ENCODE measurements at regions not wholly inside any gene's neighbourhood (a gene's known extent, or its start where the extent isn't known, plus 50 kb on each side); places are given as distances from the start of the nearest gene placed in this dataset.

DNA sequence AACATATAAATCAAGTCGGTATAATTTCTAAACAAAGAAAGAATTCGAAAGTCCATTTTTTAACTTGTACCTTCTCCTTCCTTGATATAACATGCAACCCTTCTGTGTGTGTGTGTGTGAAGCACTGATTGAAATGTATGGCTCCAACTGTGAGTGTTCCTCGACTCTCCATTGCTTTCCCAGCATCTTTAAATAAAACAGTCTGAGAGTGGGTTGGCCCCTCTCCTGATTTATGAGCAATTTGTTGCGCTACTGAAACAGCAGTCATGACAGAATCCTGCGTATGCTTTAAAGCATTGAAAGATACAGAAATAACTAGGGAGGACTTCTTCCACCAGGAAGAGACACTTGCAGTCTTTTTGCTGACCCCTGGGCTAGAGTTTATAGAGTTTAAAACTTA lies 340.0 kb upstream of the SATB1 start:
- 96% methylated on average over 5 of the region's 5 CpGs for WGBS
- no peaks in the 10 kb centered on the region for H3K36me3 ChIP-seq (ENCODE audit: control insufficient read depth in 2 of 2, insufficient read depth in 2 of 2, low read length in 1 of 2)
- H3K27me3 ChIP-seq (ENCODE audit: control insufficient read depth in 2 of 2, insufficient read depth in 1 of 2, low read length in 1 of 2): no peaks in the 10 kb centered on the region
- no peak overlapping the region for H3K4me3 ChIP-seq (ENCODE audit: low read length in 2 of 2)
- peaks cover 6 to 19% of the 10 kb centered on the region in 2 donors for H3K4me1 ChIP-seq (ENCODE audit: control insufficient read depth in 2 of 2, insufficient read depth in 2 of 2, low read length in 2 of 2)
- H3K27ac ChIP-seq (ENCODE audit: low read depth in 1 of 2, low read length in 1 of 2): peak overlapping the region; percentile 57 to 79
- no peaks in the 10 kb centered on the region for H3K9me3 ChIP-seq (ENCODE audit: control insufficient read depth in 2 of 2, insufficient read depth in 1 of 2, low read length in 1 of 2)
- no peak for DNase-seq (ENCODE audit: low read depth in 6 of 9, low spot score in 9 of 9)

DNA sequence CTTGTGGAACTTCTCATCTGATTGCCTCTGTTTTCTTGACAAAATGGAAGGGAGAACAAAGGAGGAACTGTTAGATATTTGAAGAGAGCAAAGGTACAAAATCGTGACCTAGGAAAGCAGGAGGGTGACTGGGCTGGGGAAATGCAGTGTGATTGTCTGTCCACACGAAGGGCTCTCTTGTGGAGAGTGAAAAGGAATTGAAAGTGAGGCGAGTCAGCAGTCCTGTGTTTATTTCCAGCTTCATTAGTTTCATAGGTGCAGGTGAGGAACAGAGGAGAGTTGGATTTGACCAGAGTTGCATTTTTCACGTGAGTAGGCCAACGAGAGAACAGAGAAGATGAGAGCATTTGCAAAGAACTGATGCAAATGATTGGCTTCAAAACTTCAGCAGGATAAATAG lies 336.4 kb upstream of the SATB1 start:
- no peak overlapping the region for H3K27ac ChIP-seq (ENCODE audit: low read depth in 1 of 2, low read length in 1 of 2)
- no peak for DNase-seq (ENCODE audit: low read depth in 6 of 9, low spot score in 9 of 9)
- WGBS: 55% methylated on average over 5 of the region's 5 CpGs
- H3K36me3 ChIP-seq (ENCODE audit: control insufficient read depth in 2 of 2, insufficient read depth in 2 of 2, low read length in 1 of 2): no peaks in the 10 kb centered on the region
- H3K4me1 ChIP-seq (ENCODE audit: control insufficient read depth in 2 of 2, insufficient read depth in 2 of 2, low read length in 2 of 2): peaks cover 16 to 29% of the 10 kb centered on the region in 2 donors
- no peak overlapping the region for H3K4me3 ChIP-seq (ENCODE audit: low read length in 2 of 2)
- no peaks in the 10 kb centered on the region for H3K9me3 ChIP-seq (ENCODE audit: control insufficient read depth in 2 of 2, insufficient read depth in 1 of 2, low read length in 1 of 2)
- H3K27me3 ChIP-seq (ENCODE audit: control insufficient read depth in 2 of 2, insufficient read depth in 1 of 2, low read length in 1 of 2): no peaks in the 10 kb centered on the region

DNA sequence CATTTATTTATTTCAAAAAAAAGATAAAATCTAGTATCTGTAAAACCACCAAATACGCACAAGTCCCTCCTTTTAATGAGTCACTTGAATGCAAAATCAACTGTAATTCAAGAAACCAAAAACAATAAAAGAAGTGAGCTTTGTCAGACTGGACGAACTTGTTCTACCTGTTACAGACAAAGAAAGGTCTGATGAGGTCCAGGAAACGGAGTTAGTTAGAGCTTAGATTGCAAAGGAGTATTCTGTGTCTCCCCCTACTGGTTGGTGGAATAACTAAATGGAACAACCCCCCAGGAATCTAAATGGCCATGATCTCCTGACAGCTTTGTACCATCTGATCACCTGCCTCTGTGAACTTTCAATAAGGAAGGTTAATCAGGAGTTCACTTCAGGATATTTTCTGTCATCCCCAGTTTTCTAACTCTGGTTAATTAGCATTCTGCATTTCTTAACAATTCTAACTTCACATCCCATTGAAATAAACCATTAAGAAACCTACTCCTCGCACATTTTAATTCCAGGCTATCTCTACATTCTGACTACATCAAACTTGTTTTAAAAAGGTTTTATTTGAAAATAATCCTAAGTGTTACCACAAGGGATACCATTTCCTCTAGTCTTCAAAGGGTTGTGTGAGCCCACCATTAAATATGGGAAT lies 333.0 kb upstream of the SATB1 start:
- Histone ChIP-seq H3K9me3 (ENCODE audit: control insufficient read depth in 2 of 2, insufficient read depth in 1 of 2, low read length in 1 of 2) (no peaks in the 10 kb centered on the region), H3K4me1 (ENCODE audit: control insufficient read depth in 2 of 2, insufficient read depth in 2 of 2, low read length in 2 of 2) (peaks cover 15 to 25% of the 10 kb centered on the region in 2 donors), H3K27ac (ENCODE audit: low read depth in 1 of 2, low read length in 1 of 2) (peak overlapping the region in 1 of 2 donors; percentile 5), H3K27me3 (ENCODE audit: control insufficient read depth in 2 of 2, insufficient read depth in 1 of 2, low read length in 1 of 2) (no peaks in the 10 kb centered on the region), H3K36me3 (ENCODE audit: control insufficient read depth in 2 of 2, insufficient read depth in 2 of 2, low read length in 1 of 2) (no peaks in the 10 kb centered on the region), H3K4me3 (ENCODE audit: low read length in 2 of 2) (no peak overlapping the region)
- peak; percentile 63 to 95 (median 87) for DNase-seq (ENCODE audit: low read depth in 6 of 9, low spot score in 9 of 9)
- 49% methylated on average over 4 of the region's 4 CpGs for WGBS

DNA sequence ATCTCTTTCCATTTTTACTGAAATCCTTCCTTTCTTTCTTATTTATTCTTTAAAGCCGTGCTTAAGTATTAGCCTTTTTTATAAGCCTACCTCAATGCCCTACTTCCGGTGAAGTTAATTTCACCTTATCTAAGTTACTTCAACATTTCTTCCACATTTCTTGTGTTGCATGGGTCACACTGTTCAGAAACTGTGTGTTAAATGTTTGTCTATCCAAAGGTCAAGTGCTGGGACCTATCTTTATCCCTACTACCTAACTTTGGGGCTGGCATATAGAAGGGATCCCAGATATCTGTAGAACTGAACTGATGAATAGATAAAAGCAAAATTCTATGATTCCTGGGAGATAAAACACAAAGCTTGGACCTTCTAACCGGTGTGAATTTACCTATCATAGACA lies 332.3 kb upstream of the SATB1 start:
- no peaks in the 10 kb centered on the region for H3K27me3 ChIP-seq (ENCODE audit: control insufficient read depth in 2 of 2, insufficient read depth in 1 of 2, low read length in 1 of 2)
- WGBS: 96% methylated on average over 3 of the region's 3 CpGs
- DNase-seq (ENCODE audit: low read depth in 6 of 9, low spot score in 9 of 9): no peak
- H3K36me3 ChIP-seq (ENCODE audit: control insufficient read depth in 2 of 2, insufficient read depth in 2 of 2, low read length in 1 of 2): no peaks in the 10 kb centered on the region
- no peak overlapping the region for H3K4me3 ChIP-seq (ENCODE audit: low read length in 2 of 2)
- H3K4me1 ChIP-seq (ENCODE audit: control insufficient read depth in 2 of 2, insufficient read depth in 2 of 2, low read length in 2 of 2): peaks cover 15 to 31% of the 10 kb centered on the region in 2 donors
- H3K27ac ChIP-seq (ENCODE audit: low read depth in 1 of 2, low read length in 1 of 2): peak overlapping the region; percentile 10 to 57
- H3K9me3 ChIP-seq (ENCODE audit: control insufficient read depth in 2 of 2, insufficient read depth in 1 of 2, low read length in 1 of 2): no peaks in the 10 kb centered on the region

DNA sequence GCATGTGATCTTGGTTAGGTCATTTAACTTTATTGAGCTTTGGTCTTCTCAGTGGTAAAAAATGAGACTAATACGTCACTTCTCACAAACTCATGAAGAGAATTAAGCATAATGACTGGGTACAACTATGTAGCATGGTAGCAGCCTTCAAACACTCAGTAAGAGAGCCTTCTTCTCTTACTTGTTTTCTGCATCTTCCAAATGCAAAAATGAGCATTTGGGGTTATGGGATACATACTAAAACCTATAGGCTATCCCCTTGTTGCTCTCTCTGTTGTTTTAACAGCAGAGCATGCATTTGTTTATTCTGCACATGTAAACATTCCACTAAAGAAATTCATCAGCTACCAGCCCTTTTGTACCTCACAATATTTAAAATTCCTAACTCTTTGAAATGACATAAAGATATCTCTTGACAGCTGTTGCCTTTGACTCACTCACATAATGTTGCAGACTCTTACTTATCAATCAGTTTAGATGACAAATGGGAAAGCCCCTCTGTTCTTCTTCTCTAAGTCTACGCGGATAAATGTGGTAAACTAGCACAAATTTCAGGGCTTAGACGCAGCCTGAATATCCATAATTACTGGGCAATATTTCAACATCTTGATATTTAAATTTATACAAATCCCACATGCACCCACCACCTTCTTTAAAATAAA lies 327.3 kb upstream of the SATB1 start:
- H3K36me3 ChIP-seq (ENCODE audit: control insufficient read depth in 2 of 2, insufficient read depth in 2 of 2, low read length in 1 of 2): no peaks in the 10 kb centered on the region
- H3K4me1 ChIP-seq (ENCODE audit: control insufficient read depth in 2 of 2, insufficient read depth in 2 of 2, low read length in 2 of 2): peaks cover 10 to 32% of the 10 kb centered on the region in 2 donors
- 89% methylated on average over 4 of the region's 4 CpGs for WGBS
- H3K4me3 ChIP-seq (ENCODE audit: low read length in 2 of 2): no peak overlapping the region
- no peak overlapping the region for H3K27ac ChIP-seq (ENCODE audit: low read depth in 1 of 2, low read length in 1 of 2)
- H3K27me3 ChIP-seq (ENCODE audit: control insufficient read depth in 2 of 2, insufficient read depth in 1 of 2, low read length in 1 of 2): no peaks in the 10 kb centered on the region
- no peak for DNase-seq (ENCODE audit: low read depth in 6 of 9, low spot score in 9 of 9)
- H3K9me3 ChIP-seq (ENCODE audit: control insufficient read depth in 2 of 2, insufficient read depth in 1 of 2, low read length in 1 of 2): no peaks in the 10 kb centered on the region

DNA sequence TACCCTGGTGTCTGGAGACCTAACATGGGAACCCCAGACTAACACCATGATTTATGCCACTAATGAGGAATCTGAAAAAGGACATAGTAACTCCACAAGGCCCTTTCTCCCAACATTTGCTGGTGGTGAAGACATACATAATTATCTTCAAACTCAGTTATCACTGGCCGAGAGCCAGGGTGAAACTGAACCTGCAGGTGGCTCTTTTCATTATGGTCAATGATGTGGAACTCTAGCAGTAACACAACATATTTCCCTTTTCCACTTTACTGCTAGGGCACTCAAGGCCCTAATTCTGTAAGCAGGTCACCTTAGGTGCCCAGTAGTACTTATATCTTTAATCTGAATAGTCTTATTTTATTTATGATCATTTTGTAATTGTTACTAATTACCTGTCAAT lies 326.4 kb upstream of the SATB1 start:
- no peaks in the 10 kb centered on the region for H3K36me3 ChIP-seq (ENCODE audit: control insufficient read depth in 2 of 2, insufficient read depth in 2 of 2, low read length in 1 of 2)
- H3K4me1 ChIP-seq (ENCODE audit: control insufficient read depth in 2 of 2, insufficient read depth in 2 of 2, low read length in 2 of 2): peaks cover 7 to 28% of the 10 kb centered on the region in 2 donors
- no peaks in the 10 kb centered on the region for H3K9me3 ChIP-seq (ENCODE audit: control insufficient read depth in 2 of 2, insufficient read depth in 1 of 2, low read length in 1 of 2)
- H3K27me3 ChIP-seq (ENCODE audit: control insufficient read depth in 2 of 2, insufficient read depth in 1 of 2, low read length in 1 of 2): no peaks in the 10 kb centered on the region
- 95% methylated on average over 1 of the region's 1 CpG for WGBS
- no peak overlapping the region for H3K4me3 ChIP-seq (ENCODE audit: low read length in 2 of 2)
- no peak for DNase-seq (ENCODE audit: low read depth in 6 of 9, low spot score in 9 of 9)
- H3K27ac ChIP-seq (ENCODE audit: low read depth in 1 of 2, low read length in 1 of 2): no peak overlapping the region

DNA sequence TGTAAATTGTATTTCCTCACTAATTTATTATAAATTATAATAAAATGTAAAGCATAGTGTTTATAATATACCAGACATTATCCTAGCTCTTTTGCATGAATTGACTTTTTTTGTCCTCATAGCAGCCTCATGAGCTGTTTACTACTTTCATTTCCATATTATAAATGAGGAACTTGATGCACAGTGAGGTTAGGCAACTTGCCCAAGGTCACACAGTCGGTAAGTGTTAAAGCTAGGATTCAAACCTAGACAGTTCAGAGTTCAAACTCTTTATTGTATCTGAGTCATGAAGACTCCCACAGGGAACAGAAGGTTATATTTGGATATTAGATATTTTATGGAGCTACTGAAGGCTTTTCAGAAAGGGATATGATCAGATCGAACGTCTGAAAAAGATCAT lies 322.2 kb upstream of the SATB1 start:
- no peak for DNase-seq (ENCODE audit: low read depth in 6 of 9, low spot score in 9 of 9)
- Histone ChIP-seq H3K27me3 (ENCODE audit: control insufficient read depth in 2 of 2, insufficient read depth in 1 of 2, low read length in 1 of 2) (no peaks in the 10 kb centered on the region), H3K27ac (ENCODE audit: low read depth in 1 of 2, low read length in 1 of 2) (no peak overlapping the region), H3K4me3 (ENCODE audit: low read length in 2 of 2) (no peak overlapping the region), H3K4me1 (ENCODE audit: control insufficient read depth in 2 of 2, insufficient read depth in 2 of 2, low read length in 2 of 2) (peaks cover 5 to 34% of the 10 kb centered on the region in 2 donors), H3K36me3 (ENCODE audit: control insufficient read depth in 2 of 2, insufficient read depth in 2 of 2, low read length in 1 of 2) (no peaks in the 10 kb centered on the region), H3K9me3 (ENCODE audit: control insufficient read depth in 2 of 2, insufficient read depth in 1 of 2, low read length in 1 of 2) (no peaks in the 10 kb centered on the region)
- 93% methylated on average over 3 of the region's 3 CpGs for WGBS

DNA sequence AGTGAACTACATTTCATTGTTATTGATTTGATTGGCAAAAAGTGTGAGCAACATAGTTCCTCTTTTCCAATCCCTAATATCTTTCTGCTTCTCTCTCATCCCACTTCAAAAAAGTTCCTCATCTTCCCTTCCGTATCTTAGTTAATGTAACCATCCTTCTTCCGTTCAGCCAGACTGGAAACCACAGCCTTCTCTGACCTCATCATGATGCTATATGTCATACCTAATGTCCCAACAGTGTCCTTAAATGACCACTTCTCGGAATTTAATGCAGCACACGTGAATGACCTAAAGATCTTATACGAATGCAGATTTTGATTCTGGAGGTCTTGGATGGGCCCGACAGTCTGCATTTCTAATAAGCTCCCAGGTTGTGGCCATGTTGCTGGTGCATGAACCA lies 320.3 kb upstream of the SATB1 start:
- H3K27ac ChIP-seq (ENCODE audit: low read depth in 1 of 2, low read length in 1 of 2): no peak overlapping the region
- WGBS: 66% methylated on average over 6 of the region's 6 CpGs
- no peak overlapping the region for H3K4me3 ChIP-seq (ENCODE audit: low read length in 2 of 2)

DNA sequence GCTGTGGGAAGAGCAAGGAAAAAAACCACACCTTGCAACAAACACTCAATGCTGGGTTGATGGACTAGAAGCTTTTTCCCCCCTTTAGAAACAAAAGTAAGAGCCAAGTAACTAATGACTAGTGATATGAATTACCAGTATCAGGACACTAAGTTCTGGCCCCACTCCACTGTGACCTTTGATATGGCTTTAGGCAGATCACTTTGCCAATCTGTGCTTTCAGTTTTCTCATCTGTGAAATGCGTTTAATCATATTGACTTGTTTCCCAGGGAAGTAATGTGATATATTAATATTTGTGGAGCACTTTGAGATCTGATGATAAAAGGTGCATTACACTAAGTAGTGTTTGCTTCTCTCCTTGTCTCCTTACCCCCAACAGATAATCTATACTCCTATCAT lies 319.3 kb upstream of the SATB1 start:
- Histone ChIP-seq H3K27me3 (ENCODE audit: control insufficient read depth in 2 of 2, insufficient read depth in 1 of 2, low read length in 1 of 2) (no peaks in the 10 kb centered on the region), H3K4me1 (ENCODE audit: control insufficient read depth in 2 of 2, insufficient read depth in 2 of 2, low read length in 2 of 2) (peaks cover 9 to 28% of the 10 kb centered on the region in 2 donors), H3K4me3 (ENCODE audit: low read length in 2 of 2) (no peak overlapping the region), H3K36me3 (ENCODE audit: control insufficient read depth in 2 of 2, insufficient read depth in 2 of 2, low read length in 1 of 2) (no peaks in the 10 kb centered on the region), H3K27ac (ENCODE audit: low read depth in 1 of 2, low read length in 1 of 2) (no peak overlapping the region), H3K9me3 (ENCODE audit: control insufficient read depth in 2 of 2, insufficient read depth in 1 of 2, low read length in 1 of 2) (no peaks in the 10 kb centered on the region)
- DNase-seq (ENCODE audit: low read depth in 6 of 9, low spot score in 9 of 9): no peak
- 93% methylated on average over 1 of the region's 1 CpG for WGBS

More for the DNA sequence above, 320.3 kb upstream of the SATB1 start:
- Histone ChIP-seq H3K4me1 (ENCODE audit: control insufficient read depth in 2 of 2, insufficient read depth in 2 of 2, low read length in 2 of 2) (peaks cover 6 to 30% of the 10 kb centered on the region in 2 donors), H3K27me3 (ENCODE audit: control insufficient read depth in 2 of 2, insufficient read depth in 1 of 2, low read length in 1 of 2) (no peaks in the 10 kb centered on the region), H3K9me3 (ENCODE audit: control insufficient read depth in 2 of 2, insufficient read depth in 1 of 2, low read length in 1 of 2) (no peaks in the 10 kb centered on the region), H3K36me3 (ENCODE audit: control insufficient read depth in 2 of 2, insufficient read depth in 2 of 2, low read length in 1 of 2) (no peaks in the 10 kb centered on the region)
- DNase-seq (ENCODE audit: low read depth in 6 of 9, low spot score in 9 of 9): no peak

Measured in thymus (tissue), 11 donors.